HG03354 (cell line): ENCODE measurements at regions not wholly inside any gene's neighbourhood (a gene's known extent, or its start where the extent isn't known, plus 50 kb on each side); places are given as distances from the start of the nearest gene placed in this dataset.
"Not testable (repeated sequence)": the region's sequence is repeated elsewhere in the genome, so short reads cannot be mapped to it uniquely, and the experiment has no call there.

ENCODE experiments used
- ATAC-seq: cut with Tn5 transposase; IDR thresholded peaks from one replicate; pipeline ENCODE4 v1.9.1; 2021; ENCODE audit warnings: mild to moderate bottlenecking; ENCODE audit not compliant: unreplicated experiment, poor library complexity, severe bottlenecking

- no peak for ATAC-seq
These were observed 737.4 kb upstream of the GRAMD2B start for GRCh38 chr5:125685771-125686170.

DNA sequence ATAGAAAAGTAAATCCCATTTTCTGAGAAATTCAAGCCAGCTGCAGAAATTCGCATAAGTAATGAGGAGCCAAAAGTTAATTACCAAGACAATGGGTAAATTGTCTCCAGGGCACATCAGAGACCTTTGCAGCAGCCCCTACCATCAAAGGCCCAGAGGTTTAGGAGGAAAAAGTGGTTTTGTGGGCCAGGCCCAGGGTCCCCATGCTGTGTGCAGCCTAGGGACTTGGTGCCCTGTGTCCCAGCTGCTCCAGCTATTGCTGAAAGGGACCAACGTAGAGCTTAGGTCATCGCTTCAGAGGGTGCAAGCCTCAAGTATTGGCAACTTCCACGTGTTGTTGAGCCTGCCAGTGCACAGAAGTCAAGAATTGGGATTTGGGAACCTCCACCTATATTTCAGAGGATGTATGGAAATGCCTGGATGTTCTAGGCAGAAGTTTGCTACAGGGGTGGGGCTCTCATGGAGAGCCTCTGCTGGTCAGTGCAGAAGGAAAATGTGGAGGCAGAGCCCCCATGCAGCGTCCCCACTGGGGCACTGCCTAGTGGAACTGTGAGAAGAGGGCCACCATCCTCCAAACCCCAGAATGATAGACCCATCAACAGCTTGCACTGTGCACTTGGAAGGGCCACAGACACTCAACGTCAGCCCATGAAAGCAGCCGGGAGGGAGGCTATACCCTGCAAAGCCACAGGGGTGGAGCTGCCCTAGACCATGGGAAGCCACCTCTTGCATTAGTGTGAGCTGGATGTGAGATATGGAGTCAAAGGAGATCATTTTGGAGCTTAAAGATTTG is 731.3 kb upstream of the GRAMD2B start:
- not testable (repeated sequence) for ATAC-seq

DNA sequence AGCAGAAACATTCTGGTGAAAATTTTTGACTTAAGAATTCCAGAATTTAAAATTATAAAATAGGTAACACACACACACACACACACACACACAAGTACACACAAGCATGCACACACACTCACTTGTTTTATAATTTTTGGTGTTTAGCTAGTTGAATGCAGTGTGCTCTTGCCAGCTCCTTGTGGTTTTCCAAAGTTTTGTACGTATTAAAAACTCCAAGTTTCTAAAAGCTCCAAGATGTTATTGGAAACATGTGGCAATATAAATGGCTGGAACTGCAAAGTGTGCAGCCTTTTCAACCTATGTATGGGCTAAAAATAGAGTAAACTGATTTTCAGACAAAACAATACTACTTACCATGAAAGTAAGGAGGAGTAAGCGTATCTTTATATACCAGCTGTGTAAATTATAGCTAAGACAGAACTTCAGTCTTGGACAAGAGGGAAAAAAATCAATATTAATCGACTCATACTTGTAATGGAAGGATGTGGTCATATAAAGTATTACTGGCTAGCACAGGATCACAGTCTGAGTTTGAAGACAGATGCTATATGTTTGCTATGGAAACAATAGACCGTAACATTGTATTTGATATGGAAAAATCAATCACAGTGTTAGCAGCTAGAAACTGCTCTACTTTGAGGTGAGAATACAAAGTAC is 727.1 kb upstream of the GRAMD2B start:
- ATAC-seq: no peak

DNA sequence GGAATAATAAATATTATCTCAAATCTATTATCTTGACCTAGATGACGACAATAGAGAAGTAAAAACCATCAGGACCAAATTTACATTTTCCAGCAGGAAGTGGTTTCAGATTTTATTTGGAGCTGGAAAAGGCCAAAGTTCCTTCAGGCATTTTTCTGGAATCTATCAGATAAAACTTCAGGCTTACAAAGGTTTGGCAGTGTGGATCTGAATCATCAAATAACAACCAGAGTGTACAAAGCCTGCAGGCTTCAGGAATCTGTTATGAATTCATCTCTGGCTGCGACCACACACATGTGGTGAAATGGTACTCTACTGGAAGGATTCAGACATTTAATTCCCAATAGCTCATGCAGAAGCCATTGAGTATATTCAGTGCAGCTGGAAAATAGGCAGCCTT is 726.4 kb upstream of the GRAMD2B start:
- no peak for ATAC-seq

- ATAC-seq: no peak
These were observed 724.8 kb upstream of the GRAMD2B start for GRCh38 chr5:125698420-125698819.

GRCh38 chr5:125699860-125700259 is 723.3 kb upstream of the GRAMD2B start:
- no peak for ATAC-seq

- ATAC-seq: no peak
These were observed 722.8 kb upstream of the GRAMD2B start for GRCh38 chr5:125700380-125700861.

- no peak for ATAC-seq
These were observed 719.6 kb upstream of the GRAMD2B start for GRCh38 chr5:125703616-125704015.

- no peak for ATAC-seq
These were observed 718.3 kb upstream of the GRAMD2B start for GRCh38 chr5:125704888-125705287.

GRCh38 chr5:125708583-125708982 is 714.6 kb upstream of the GRAMD2B start:
- no peak for ATAC-seq

DNA sequence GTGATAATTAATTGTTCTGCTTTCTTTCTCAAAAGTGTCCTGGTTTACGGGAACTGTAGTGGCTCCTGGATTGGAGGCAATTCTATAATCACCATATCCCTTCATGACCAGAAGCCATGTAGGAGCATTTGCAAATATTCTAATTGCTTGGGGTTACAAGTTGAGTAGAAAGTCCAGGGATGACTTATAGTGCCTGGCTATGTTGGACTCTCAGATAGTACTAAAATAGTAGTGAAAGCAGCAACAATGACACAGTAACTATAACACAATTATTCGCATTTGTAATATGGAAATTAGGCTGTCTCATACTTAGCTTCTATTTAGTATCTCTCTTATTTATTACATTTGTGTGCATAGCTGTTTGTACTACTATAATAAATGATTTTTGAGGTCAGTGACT is 712.5 kb upstream of the GRAMD2B start:
- no peak for ATAC-seq

DNA sequence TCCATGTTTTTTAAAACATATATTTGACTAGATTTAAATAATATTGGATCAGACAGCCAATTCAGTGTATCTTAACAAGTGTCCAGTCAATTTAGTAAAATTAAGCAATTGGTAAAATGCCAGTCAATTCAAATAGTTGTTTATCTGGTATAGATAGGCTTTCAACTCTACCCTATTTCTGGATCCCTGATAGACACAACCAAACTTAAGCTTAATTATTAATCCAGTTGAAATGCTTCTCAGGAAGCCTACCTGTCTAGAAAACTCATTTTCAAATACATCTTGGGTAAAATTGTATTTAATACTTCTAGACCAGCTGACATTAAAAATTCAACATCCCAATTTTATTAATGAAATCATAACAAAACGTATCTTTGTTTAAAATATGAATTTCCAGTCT is 710.8 kb upstream of the GRAMD2B start:
- ATAC-seq: no peak

DNA sequence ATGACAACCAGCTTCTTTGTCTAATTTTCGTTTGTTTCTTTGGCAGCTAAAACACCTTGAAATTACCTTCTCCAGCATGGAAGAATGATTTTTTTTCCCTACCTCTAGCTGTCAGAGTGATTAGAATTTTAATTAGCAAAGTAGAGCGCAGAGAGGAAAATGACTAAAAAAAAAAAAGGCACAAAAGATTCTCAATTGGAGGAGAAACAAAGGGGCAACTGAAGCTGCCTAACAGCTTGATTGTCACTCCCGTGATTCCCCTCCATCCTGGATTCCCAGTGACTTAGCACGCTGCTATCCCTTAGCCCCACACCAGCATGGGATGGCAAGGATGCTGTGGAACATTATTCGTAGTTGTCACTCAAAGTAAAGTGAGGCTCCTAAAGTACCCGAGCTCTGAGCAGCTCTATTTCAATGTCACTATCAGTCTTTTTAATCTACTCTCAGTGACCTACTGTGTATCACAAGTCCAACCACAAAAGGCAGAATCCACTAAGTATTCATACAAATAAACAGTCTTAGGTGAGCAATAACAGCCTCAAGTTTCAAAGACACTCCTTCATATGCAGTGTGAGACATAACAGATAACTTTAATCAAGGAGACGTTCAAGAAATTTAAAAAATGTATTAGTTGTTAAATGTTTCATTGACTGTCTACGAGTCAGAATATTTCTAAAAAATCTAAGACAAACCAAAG is 710.0 kb upstream of the GRAMD2B start:
- no peak for ATAC-seq

DNA sequence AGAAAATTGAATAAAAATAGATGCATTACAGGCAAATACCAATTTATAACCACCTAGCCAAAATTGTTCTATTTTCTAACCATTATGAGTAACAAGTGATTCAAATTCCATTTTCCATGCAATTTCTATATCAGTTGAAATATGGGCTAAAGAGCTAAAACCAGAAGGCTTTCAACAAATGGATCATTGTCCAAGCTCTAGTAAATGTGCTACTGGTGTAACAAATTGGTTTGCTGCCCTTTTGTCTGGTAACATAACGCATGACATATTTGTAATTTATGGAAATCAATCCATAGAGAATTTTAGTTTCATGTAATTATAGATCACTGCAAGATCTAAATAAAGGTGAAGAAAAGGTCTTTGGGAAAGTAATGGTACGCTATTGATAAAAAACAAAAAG is 708.0 kb upstream of the GRAMD2B start:
- no peak for ATAC-seq

DNA sequence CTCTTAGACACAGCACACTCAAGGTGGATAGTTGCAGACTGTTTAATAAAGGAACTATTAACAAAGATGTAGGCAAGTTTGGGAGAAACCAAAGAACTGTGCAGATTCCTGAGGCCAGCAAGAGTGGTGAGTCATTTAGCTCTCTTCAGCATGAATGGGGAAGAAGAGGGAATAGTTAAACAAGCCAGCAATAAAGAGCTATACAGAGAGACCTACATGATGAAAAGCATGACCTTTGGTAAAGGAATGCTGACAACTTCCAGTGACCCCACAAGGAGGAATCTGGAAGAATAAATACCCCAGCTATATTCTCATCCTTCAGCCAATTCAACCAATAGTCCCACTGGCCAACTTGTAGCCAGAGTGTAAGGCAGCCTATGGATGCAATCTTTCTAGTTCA is 706.0 kb upstream of the GRAMD2B start:
- ATAC-seq: no peak

DNA sequence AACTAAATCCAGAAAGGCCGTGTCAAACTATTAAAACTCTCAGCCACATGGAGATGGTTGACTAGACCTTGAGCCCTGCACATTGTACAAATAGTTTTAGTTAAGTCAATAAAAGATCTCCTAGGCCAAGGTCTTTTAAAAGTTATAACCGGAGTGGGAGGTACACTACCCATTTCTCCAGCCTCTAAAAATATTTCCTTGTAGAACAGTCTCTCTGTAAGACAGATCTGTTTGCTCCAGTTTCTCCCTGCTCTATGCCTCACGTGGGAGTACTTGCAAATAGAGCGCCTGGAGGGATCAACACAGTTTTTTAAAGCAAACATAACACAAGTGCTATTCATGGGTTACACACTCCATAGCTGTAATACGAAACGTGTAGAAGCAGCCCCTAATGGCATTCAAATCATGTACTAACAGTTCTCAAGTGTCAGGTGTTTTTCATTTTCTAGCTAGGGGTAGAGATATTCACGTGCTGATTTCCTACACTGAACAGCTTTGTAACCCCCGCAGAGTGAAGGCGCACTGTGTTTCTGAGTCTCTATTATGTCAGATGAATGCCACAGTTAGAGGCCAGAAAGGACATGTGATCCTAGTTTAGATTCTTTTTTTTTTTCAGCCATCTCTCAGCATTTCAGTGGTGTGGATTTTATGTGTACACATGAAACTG is 703.4 kb upstream of the GRAMD2B start:
- no peak for ATAC-seq

DNA sequence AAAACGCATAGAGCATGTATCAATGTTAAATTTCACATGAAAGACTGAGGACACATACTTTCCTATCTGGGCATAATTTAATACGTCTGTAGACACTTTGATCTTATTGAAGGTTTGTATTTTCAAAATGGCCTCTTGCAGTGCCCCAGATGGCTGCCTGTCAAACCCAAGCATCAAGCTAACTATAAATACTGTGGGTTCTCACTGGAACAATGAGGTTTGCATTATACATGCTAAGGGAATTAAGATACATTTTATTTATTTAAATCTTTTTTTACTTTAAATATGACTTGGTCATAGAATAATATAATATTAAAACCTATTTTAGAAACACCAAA is 702.9 kb upstream of the GRAMD2B start:
- ATAC-seq: no peak

GRCh38 chr5:125720721-125721120 is 702.5 kb upstream of the GRAMD2B start:
- no peak for ATAC-seq

- ATAC-seq: no peak
These were observed 700.7 kb upstream of the GRAMD2B start for GRCh38 chr5:125722550-125722949.

DNA sequence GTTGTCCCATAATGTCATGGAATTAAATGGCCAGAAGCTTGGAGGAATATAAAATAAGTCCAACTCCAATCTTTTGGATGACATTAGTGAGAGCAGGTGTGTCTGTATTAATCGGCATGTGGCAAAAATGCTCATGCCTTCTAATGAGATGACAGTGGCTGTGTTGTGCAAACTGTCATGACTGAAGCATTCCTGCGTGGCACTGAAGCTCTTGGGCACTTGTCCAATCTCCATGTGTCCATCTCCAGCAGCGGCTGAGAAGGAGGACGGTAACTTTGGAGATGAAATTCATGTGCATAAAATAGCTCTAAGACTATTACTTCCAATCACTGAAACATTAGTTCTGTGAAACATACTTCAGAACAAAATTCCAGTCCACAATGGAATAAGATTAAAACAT is 697.5 kb upstream of the GRAMD2B start:
- no peak for ATAC-seq
